Stimulated activated CD4-positive, alpha-beta T cell treated with anti-CD3 and anti-CD28 coated beads, TNF-alpha, amount 100 ng/mL, for 24 hours (primary cell): ENCODE measurements at regions not wholly inside any gene's neighbourhood (a gene's known extent, or its start where the extent isn't known, plus 50 kb on each side); places are given as distances from the start of the nearest gene placed in this dataset.

Experiments
- DNase-seq, 3 experiments: peaks; one replicate each; pipeline ENCODE4 v3.0.0-alpha.2; 2020; ENCODE audit warnings: low read depth in 3 of 3

DNA sequence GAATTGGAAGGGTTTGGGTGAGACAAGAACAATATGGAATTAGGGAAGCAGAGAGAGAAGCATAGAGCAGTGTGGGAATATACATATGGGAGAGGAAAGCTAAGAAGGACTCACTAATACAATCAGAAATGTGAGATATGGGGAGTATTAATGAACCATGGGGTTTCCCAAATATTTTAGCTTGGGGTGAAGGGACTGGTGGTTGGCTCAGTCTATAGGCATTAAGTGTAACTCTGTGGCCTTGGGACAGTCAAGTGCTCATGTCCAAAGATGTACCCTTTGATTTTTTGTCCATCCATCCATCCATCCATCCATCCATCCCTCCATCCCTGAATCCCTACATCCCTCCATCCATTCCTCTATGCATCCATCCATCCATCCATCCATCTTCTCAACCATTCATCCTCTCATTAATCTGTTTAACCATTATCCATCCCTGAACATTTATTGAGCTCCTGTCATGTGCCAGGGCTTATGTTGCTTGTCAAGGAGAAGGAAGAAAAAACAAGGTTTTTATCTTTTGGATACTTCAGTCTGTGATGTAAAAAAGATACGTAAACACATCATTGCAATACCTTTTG lies 263.4 kb upstream of the CHD6 start:
- no peak for DNase-seq

DNA sequence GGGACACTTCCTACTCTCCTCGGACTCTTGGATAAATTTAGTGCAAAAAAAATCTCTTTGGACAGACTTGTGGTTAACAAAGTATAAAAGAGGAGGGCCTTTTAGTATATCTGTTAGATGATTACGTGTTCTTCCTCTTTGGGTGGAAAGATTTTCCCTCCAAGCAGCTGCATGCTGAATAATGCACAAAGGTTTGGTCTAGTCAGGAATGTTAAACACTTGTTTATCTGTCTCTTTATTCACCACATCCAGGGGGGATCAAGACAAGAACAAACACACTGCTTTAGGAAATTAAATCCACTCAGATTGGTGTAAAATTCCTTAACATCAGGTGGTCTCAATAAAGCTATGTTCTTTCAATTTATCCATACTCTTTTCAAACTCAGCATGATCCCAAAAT lies 260.9 kb upstream of the CHD6 start:
- no peak for DNase-seq

DNA sequence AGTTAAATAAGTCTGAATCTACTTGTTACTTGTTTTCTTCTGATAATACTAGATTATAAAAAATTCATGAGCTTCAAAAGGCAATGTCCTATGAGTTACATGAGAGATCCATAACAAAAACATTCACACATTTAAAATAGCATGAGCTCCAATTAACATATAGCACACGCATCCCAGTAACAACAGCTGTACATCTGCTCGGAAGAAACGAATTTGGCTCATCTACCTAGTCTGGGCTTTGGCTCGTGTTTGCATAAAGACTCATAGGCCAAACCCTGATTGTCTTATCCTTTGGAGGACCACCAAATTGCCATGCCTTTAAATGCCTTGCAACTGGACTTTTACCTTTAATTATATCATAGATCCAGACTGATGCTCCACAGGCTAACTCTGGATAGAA lies 259.7 kb upstream of the CHD6 start:
- DNase-seq = no peak

DNA sequence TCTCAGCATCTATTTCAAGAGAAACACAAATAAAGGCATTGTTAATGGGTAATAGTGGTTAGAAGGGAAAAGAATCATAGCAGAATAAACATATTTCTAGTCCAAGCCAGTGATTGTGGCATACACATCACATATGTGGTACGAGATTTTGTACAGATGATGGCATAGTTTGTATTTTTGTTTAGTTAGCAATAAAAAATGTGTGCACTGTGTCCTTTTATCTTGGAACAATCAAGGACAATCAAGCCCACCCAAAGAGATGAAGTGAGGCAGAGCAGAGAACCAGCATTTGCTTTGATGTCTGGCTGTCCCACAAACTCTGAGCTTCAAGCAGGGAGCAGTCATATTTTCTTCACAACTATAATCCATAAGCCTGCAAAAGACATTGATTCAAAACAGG lies 256.5 kb upstream of the CHD6 start:
- DNase-seq = no peak

DNA sequence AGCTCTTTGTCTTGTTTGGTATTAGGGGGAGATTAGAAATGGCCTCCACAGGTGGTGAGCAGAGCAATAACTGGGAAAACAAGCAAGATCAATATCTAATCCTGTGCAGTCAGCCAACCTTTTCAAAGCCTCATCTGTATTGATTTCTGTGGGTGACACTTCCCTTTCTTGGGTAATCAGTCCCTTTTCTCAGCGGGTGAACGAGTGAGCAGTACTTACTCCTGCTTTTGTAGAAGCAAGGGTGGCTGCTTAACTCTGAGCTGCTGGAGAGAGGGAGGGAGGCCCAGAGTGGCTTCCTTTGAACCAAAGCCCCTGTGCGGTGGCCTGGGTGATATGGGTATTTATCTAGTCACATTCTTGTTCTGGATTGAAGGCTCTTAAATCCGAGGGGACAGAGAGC lies 254.8 kb upstream of the CHD6 start:
- no peak for DNase-seq

DNA sequence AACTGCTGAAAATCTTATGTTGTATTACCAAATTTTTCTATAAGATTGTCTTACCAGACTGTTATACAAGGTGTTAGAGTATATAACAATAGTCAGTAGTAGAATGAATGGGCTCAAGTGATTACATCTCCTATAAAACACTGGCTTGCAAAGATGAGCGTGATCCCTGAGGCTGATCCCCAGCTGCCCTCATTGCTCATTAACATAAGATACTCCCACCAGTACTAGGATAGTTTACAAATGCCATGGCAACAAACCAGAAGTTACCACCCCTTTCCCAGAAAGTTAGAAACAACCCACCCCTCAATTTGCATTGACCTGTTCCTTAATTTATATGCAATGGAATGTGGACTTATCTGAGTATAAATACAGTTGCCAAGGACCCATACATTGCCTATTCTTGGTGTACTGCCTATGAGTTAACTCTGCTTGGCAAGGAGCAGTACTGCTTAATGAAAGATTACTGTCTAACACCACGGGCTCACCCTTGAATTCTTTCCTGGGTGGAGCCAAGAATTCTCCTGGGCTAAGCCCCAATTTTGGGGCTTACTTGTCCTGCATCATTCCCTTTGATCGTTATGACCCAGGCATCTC lies 252.8 kb upstream of the CHD6 start:
- no peak for DNase-seq

DNA sequence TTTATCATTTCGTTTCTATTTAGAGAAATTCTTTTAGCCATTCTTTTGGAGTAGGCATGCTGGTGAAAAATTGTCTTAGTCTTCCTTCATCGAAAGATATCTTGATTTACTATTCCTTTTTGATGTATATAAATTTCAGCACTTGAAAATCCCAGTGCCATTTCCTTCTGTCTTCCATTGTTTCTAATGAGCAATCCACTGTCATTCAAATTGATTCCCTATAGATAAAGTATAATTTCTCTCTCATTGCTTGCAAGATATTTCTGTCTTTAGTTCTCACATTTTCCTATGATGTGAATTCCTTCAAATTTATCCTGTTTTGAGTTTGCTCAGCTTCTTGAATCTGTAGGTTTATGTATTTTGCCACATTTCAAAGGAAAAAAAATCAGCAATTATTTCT lies 251.1 kb upstream of the CHD6 start:
- no peak for DNase-seq

DNA sequence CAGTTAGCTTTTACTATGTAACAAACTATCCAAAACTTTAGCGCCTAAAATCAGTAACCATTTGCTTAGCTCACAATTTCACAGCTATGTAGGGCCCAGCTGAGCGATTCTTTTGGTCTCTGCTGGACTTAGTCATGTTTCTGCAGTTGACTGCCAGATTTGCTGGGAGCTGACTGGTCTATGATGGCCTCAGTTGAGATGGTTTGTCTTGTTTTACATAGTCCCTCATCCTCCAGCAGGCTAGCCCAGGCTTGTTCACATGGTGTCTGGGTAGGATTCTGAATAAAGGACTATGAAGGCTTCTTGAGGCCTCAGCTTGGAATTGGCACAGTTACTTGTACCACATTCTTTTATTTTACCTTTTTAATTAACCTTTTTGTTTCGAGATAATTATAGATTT lies 247.8 kb upstream of the CHD6 start:
- DNase-seq = no peak

DNA sequence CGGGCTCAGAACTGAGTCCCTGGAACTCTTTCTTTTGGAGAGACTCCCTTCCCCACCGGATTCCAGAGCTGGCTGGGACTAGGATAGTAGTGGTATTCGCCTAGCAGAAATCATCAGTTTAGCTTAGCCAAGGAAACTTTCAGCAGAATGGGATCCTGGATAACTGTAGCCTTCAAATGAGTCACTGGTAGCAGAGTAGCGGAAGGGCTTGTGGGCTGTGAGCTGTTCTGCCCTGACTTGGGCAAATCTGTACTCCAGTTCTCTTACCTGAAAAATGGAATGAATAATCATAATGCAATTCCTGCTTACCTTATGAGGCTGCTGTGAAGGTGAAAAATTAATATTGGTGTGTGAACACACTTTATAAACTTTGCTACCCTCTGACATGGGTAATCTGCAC lies 244.3 kb upstream of the CHD6 start:
- DNase-seq = no peak

DNA sequence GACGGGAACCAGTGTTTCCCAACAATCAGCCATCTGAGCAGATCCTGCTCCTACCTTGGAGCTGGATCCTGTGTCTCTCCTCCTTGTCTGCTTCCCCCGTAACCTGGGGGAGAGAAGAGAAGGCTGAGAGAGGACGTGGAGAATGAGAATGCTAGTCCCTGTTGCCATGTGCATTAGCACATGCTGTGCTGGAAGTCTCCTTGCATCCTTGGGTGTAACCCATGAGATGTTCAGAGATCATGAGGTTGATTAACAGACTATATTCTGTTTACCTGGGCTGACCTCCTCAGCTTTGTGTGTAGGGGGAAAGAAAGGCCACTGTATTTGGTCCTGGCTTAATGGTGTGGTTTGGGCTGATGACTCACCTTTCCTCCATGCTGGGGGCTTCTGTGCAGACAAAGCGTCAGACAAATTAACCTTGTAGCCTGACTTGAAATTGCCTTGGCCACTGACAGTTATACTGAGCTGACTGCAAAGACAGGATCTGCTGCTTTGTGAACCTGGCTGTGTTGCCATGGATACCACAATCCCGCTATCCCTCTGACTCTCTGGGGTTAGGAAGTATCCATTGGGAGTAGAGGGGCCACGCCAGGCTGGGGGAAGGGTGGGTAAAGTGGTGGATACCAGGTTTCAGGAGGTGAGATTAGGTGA lies 243.7 kb upstream of the CHD6 start:
- no peak for DNase-seq

DNA sequence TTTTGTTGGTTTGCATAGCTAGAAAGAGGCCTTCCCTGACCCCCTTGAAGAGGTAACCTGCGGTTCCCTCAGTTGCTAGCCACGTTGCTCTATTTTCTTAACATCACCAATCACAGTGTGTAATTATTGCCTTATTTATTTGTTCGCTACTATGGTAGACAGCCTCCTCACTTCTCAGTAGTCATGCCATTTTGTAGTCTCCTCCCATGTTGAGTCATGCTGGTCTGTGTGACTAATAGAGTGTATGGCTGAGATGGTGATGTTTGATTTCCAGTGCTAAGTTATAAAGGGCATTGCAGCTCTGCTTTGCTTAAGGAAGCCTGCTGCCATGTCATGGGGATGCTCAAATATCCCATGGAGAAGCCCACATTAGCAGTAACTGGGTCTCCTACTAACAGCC lies 236.6 kb upstream of the CHD6 start:
- no peak for DNase-seq

DNA sequence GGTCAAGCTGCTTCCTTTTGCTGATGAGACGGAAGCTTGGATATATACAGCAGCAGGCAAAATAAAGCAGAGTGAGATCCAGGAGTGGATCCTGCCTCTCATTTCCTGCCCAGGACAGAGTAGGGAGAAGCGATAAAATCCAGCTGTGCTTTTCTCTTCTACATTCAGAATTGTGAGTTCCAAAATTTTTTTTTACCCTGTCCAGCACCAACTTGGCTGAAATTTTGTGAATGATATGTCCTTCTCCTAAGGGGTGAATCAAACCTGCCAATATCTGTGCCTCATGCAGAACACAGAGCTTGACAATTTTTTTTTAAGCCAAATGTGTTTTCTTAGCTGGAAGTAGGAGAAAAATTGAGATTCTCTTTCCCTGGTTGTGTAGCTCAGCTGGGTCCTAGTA lies 235.6 kb upstream of the CHD6 start:
- no peak for DNase-seq

DNA sequence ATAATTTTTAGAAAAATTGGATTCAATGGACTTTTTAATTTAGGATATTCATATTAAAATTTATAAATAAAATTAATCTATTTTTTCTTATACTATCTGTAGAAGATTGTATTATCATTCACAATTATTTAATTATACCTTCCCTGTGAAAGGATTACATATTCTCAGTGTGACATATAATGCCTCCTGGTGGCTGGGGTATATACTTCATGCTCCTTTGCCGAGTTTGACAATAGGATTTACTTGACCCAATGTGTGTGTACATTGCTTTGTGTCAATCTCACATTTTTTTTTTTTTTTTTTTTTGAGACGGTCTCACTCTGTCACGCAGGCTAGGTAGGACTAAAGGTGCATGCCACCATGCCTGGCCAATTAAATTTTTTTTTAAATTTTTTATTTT lies 230.0 kb upstream of the CHD6 start:
- no peak for DNase-seq

DNA sequence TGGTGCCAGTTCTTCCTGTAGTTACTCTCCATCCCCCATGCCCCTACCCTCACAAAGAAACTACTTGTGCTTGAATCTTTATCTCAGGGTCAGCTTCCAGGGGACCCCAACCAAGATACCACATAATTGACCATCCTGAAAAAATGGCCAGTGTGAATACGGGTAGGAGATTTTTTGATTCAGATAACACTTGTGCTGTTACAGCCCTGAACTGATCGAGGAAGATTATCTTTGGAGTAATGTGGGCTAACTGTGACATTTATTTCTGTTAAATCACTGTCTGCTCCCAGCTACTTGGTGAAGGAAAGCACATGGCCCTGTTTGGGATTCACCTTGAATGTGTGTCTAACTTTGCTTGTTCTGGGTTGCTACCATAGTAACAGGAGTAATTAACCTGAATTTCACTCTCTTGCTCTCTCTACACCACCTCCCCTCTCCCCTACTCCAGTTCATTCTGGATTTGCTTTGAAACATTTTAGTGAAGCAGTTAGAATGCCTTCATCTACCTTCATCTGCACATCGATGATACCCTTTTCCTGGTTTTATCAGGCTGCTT lies 219.6 kb upstream of the CHD6 start:
- no peak for DNase-seq

DNA sequence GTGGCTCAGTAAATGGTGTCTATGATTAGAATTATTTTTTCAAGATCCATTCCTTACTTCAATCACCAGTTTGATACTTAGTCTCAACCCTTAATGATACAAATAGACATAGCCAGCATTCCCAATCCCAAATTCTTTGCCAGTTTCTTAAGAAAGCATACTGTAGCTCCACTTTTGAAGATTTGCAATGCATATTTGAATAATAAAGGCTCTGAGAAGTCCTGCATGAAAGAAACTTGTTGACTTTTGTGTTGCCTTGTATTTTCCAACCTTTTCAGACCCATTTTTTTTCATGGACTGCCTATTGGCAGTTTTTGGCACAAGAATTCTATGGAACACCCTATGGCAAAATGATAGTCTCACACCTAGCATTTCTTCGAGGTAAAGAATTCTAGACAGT lies 215.6 kb upstream of the CHD6 start:
- DNase-seq = no peak

DNA sequence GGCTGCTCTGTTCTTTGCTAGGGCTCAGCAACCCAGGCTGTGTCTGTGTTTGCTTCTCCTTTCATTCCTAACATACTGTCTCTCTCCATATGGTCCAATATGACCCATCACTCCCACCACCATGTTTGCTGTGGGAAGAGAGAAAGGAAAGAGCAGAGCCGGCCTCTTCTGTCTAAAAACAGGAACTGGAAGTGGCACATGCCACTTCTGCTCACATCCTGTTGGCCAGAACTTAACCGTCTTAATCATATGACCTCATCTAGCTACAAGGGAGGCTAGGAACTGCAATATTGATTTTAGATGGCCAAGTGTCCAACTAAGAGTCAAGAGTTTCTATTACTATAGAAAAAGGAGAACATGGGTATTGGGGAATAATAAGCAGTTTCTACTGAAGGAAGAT lies 212.5 kb upstream of the CHD6 start:
- DNase-seq = no peak

DNA sequence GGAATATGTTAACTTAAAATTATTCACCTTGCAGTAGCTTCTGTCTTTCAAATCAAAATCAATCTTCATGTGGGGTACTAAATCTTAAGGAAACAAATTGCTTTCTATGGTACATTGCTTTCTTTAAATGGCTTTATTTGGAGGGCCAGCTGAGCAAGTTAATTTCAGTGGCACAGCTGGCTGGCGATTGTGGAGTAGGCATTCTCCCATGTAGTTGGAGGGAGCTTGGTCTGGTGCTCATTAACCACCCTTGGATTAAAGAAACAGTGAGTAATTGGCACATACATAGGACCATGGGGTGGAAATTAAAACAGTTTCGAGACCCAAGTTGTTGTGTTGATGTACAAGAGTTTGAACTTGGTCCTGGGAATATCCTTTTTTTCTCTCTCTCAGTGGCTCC lies 201.3 kb upstream of the CHD6 start:
- no peak for DNase-seq

DNA sequence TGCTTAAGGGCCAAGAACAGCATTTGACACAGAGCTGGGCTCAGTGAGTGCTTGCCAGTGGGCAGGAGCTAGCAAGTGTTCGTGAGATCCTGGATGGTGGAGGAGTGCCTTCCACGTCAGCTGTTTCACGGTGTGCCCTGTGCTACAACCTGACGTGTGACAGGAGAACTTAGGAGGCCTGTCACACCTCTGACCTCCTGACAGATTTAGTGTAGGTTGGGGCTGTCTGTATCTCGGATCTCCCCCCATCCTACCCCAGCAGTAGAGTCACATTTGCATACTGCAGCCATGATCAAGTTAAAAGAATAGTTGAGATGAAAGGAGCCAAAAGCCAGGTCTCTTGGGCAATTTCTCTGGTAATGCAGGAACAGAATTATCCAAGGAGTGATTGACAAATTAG lies 200.8 kb upstream of the CHD6 start:
- DNase-seq = no peak

DNA sequence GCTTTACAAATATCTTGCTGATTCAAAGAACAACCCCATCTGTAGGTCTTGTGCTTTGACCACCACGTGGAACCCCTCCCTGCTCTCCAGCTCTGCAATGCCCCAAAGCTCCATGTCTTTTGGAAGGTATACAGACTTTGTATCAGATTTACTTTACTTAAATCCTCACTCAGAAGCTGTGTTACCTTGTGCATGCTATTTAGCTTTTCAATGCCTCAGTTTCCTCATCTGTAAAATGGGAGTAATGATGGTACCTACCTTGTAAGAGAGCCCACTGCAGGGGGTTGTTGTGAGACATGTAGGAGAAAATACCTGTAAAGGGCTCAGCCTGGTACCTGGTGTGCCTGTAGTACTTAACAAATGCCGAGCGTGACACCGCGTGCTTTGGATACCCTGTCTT lies 200.2 kb upstream of the CHD6 start:
- no peak for DNase-seq

DNA sequence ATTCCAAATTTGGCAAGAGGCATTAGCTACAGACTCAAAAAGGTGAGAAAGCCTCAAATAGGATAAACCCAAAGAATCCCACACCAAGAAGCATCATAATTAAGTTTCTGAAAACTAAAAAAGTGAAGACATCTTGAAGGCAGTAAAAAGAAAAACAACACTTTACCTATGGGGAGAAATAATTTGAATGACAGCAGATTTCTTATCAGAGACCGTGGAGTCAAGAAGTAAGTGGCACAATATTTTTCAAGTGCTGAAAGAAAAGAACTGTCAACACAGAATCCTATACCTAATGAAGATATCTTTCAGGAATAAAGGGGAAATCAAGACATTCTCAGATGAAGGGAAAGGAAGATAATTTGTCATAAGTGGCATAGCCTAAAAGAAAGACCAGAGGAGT lies 193.3 kb upstream of the CHD6 start:
- DNase-seq = no peak

DNA sequence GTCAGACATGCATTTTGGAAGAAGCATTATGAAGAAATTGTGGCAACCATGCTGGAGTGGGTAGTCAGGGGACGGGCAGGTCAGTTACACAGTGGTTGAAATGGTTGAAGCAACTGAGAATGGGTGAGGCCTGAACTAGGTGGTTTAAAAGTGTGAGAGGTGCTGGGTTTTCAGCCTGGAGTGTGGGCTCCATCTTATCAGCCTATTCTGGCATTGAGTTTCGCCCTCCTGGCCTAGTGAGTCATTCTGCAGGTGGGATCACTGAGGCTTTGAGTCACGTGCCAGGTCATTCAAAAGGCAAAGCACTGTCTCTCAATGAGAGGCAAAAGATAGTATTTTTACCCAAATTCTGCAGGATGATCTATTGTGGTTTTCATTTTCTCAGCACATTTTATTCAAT lies 181.9 kb upstream of the CHD6 start:
- no peak for DNase-seq

DNA sequence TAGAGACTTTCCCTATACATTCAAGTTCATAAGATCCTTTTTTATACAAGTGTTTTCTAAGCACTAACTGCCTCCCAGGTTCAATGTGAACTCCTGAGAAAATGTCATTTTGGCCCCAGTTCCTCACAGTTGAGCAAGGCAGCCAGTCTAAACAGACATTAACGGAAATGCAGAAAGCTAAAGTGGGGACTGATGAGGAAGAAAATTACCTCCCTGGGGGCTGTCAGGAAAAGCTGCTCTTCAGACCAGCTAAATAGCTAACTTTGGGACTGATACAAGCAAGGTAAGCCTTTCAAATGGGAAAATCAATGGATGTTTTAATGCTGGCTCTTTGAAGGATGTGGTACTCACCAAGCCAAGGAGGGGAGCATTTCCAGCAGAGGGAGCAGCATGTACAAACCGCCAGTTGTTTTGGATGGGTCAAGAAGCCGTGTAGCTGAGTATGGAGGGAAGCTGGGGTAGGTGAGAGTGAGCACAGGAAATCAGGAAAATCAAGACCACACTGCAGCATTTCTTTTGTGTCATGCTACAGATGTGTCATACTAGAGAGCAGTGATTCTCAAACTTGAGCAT lies 180.8 kb upstream of the CHD6 start:
- DNase-seq = no peak

DNA sequence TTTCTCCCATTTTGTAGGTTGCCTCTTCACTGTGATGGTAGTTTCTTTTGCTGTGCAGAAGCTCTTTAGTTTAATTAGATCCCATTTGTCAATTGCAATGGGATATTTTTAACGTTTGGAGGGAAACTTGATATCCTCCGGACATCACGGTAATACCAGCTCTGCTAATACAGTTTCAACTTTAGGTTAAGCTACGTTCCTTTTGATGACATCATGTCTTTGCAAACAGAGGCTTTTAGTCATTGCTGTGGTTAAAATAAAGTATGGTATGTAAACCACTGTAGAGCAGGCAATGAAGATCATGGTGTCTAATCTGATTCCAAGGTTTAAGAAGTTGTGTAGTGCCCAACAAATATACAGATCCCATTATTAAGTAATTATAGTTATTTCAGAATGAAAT lies 168.0 kb upstream of the CHD6 start:
- DNase-seq = no peak
